Testis (tissue), 2 donors: ENCODE measurements at regions not wholly inside any gene's neighbourhood (a gene's known extent, or its start where the extent isn't known, plus 50 kb on each side); places are given as distances from the start of the nearest gene placed in this dataset.

Experiments used
- POLR2A ChIP-seq: fragments of 450-650 bp; IDR thresholded peaks from one replicate; pipeline ENCODE4 v1.6.1; 2017; ENCODE audit warnings: antibody characterized with exemption, mild to moderate bottlenecking, moderate library complexity
- TF ChIP-seq, protein P1 (sequence below), 3 experiments: fragments of 450-650 bp in 2 of 3; fragments of 200-600 bp in 1 of 3; sonication (generic) in 1 of 3; IDR thresholded peaks; one replicate each; pipeline ENCODE4 v1.5.1; 2016 to 2019; ENCODE audit warnings: antibody characterized with exemption in 3 of 3, mild to moderate bottlenecking in 2 of 3, moderate library complexity in 1 of 3

- no peak for TF ChIP-seq POLR2A
- TF ChIP-seq, protein P1, sequence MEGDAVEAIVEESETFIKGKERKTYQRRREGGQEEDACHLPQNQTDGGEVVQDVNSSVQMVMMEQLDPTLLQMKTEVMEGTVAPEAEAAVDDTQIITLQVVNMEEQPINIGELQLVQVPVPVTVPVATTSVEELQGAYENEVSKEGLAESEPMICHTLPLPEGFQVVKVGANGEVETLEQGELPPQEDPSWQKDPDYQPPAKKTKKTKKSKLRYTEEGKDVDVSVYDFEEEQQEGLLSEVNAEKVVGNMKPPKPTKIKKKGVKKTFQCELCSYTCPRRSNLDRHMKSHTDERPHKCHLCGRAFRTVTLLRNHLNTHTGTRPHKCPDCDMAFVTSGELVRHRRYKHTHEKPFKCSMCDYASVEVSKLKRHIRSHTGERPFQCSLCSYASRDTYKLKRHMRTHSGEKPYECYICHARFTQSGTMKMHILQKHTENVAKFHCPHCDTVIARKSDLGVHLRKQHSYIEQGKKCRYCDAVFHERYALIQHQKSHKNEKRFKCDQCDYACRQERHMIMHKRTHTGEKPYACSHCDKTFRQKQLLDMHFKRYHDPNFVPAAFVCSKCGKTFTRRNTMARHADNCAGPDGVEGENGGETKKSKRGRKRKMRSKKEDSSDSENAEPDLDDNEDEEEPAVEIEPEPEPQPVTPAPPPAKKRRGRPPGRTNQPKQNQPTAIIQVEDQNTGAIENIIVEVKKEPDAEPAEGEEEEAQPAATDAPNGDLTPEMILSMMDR (IDR thresholded peaks at IDR 0.05): no peak
Observed at GRCh38 chr13:42696191-42696590, 85.2 kb upstream of the FAM216B start.
